Osteocyte (in vitro differentiated cells): ENCODE measurements at regions not wholly inside any gene's neighbourhood (a gene's known extent, or its start where the extent isn't known, plus 50 kb on each side); places are given as distances from the start of the nearest gene placed in this dataset.
"Not testable (repeated sequence)": the region's sequence is repeated elsewhere in the genome, so short reads cannot be mapped to it uniquely, and the experiment has no call there.

Source experiments
- DNase-seq: peaks from one replicate; pipeline ENCODE4 v3.0.0; 2021; ENCODE audit warnings: mixed read lengths; ENCODE audit not compliant: unreplicated experiment; ENCODE audit errors: extremely low spot score
- H3K27ac Mint-ChIP-seq: one replicate; pipeline ENCODE4 v1.8.0; 2021; ENCODE audit warnings: mild to moderate bottlenecking, mixed read lengths; ENCODE audit not compliant: unreplicated experiment
- H3K27me3 Mint-ChIP-seq: one replicate; pipeline ENCODE4 v1.8.0; 2021; ENCODE audit warnings: mixed read lengths; ENCODE audit not compliant: unreplicated experiment
- H3K36me3 Mint-ChIP-seq: one replicate; pipeline ENCODE4 v1.8.0; 2021; ENCODE audit warnings: mixed read lengths; ENCODE audit not compliant: unreplicated experiment
- H3K4me1 Mint-ChIP-seq: one replicate; pipeline ENCODE4 v1.8.0; 2021; ENCODE audit warnings: mixed read lengths; ENCODE audit not compliant: unreplicated experiment
- H3K4me3 Mint-ChIP-seq: one replicate; pipeline ENCODE4 v1.8.0; 2021; ENCODE audit warnings: mild to moderate bottlenecking, moderate library complexity, mixed read lengths; ENCODE audit not compliant: unreplicated experiment
- H3K9me3 Mint-ChIP-seq: one replicate; pipeline ENCODE4 v1.8.0; 2021; ENCODE audit warnings: mixed read lengths; ENCODE audit not compliant: unreplicated experiment
- CTCF ChIP-seq: fragments of 200-600 bp; sonication (generic); IDR thresholded peaks from 2 replicates; pipeline ENCODE4 v1.5.0; 2021; ENCODE audit warnings: antibody characterized with exemption, mild to moderate bottlenecking, moderate library complexity

- H3K36me3 Mint-ChIP-seq, H3K4me1 Mint-ChIP-seq, DNase-seq, H3K4me3 Mint-ChIP-seq, H3K9me3 Mint-ChIP-seq, H3K27ac Mint-ChIP-seq: not testable (repeated sequence)
- H3K27me3 Mint-ChIP-seq: peaks cover 37% of the 10 kb centered on the region
Observed at GRCh38 chr13:52324831-52325230, 81.1 kb downstream of the THSD1 start.

GRCh38 chr13:52319876-52320275 lies 86.1 kb downstream of the THSD1 start:
- no peak overlapping the region for H3K4me3 Mint-ChIP-seq
- no peak for DNase-seq
- H3K27me3 Mint-ChIP-seq: peaks cover 45% of the 10 kb centered on the region
- TF ChIP-seq CTCF: no peak
- H3K9me3 Mint-ChIP-seq: no peaks in the 10 kb centered on the region
- no peaks in the 10 kb centered on the region for H3K36me3 Mint-ChIP-seq
- H3K27ac Mint-ChIP-seq: no peak overlapping the region
- no peaks in the 10 kb centered on the region for H3K4me1 Mint-ChIP-seq

GRCh38 chr13:52309833-52310232 lies 96.1 kb downstream of the THSD1 start:
- peaks cover 13% of the 10 kb centered on the region for H3K9me3 Mint-ChIP-seq
- not testable (repeated sequence) for DNase-seq, H3K27me3 Mint-ChIP-seq, H3K4me1 Mint-ChIP-seq, H3K36me3 Mint-ChIP-seq, H3K4me3 Mint-ChIP-seq, H3K27ac Mint-ChIP-seq

- not testable (repeated sequence) for H3K4me3 Mint-ChIP-seq, H3K27ac Mint-ChIP-seq, DNase-seq, H3K36me3 Mint-ChIP-seq, H3K4me1 Mint-ChIP-seq, H3K27me3 Mint-ChIP-seq
- peaks cover 13% of the 10 kb centered on the region for H3K9me3 Mint-ChIP-seq
Observed at GRCh38 chr13:52306336-52306735, 99.6 kb downstream of the THSD1 start.

- DNase-seq, H3K4me1 Mint-ChIP-seq, H3K27me3 Mint-ChIP-seq, H3K4me3 Mint-ChIP-seq, H3K27ac Mint-ChIP-seq, H3K9me3 Mint-ChIP-seq, H3K36me3 Mint-ChIP-seq: not testable (repeated sequence)
Observed at GRCh38 chr13:52303098-52303497, 102.9 kb downstream of the THSD1 start.

- H3K27me3 Mint-ChIP-seq, H3K4me1 Mint-ChIP-seq, H3K36me3 Mint-ChIP-seq, DNase-seq, H3K27ac Mint-ChIP-seq, H3K4me3 Mint-ChIP-seq, H3K9me3 Mint-ChIP-seq: not testable (repeated sequence)
Observed at GRCh38 chr13:52302688-52303087, 103.3 kb downstream of the THSD1 start.

GRCh38 chr13:52301810-52302400 lies 104.1 kb downstream of the THSD1 start:
- H3K9me3 Mint-ChIP-seq, H3K27me3 Mint-ChIP-seq, H3K4me1 Mint-ChIP-seq: not testable (repeated sequence)

GRCh38 chr13:52298079-52298661 lies 107.8 kb downstream of the THSD1 start:
- H3K4me3 Mint-ChIP-seq, H3K36me3 Mint-ChIP-seq, H3K4me1 Mint-ChIP-seq, H3K27ac Mint-ChIP-seq, DNase-seq, H3K27me3 Mint-ChIP-seq, H3K9me3 Mint-ChIP-seq: not testable (repeated sequence)

More at GRCh38 chr13:52301810-52302400, 104.1 kb downstream of the THSD1 start:
- H3K4me3 Mint-ChIP-seq, H3K27ac Mint-ChIP-seq, DNase-seq, H3K36me3 Mint-ChIP-seq: not testable (repeated sequence)

- not testable (repeated sequence) for H3K4me1 Mint-ChIP-seq, H3K27ac Mint-ChIP-seq, DNase-seq, H3K27me3 Mint-ChIP-seq, H3K4me3 Mint-ChIP-seq, H3K9me3 Mint-ChIP-seq, H3K36me3 Mint-ChIP-seq
Observed at GRCh38 chr13:52288891-52289290, 117.1 kb downstream of the THSD1 start.

GRCh38 chr13:52281387-52281786 lies 122.0 kb upstream of the NEK3 start:
- H3K9me3 Mint-ChIP-seq, DNase-seq, H3K27ac Mint-ChIP-seq, H3K36me3 Mint-ChIP-seq, H3K4me3 Mint-ChIP-seq, H3K4me1 Mint-ChIP-seq: not testable (repeated sequence)
- peaks cover 10% of the 10 kb centered on the region for H3K27me3 Mint-ChIP-seq

- not testable (repeated sequence) for H3K27me3 Mint-ChIP-seq, H3K9me3 Mint-ChIP-seq, H3K4me1 Mint-ChIP-seq, H3K27ac Mint-ChIP-seq, H3K4me3 Mint-ChIP-seq, H3K36me3 Mint-ChIP-seq, DNase-seq
Observed at GRCh38 chr13:52279408-52279807, 120.0 kb upstream of the NEK3 start.

- not testable (repeated sequence) for H3K27ac Mint-ChIP-seq, H3K4me1 Mint-ChIP-seq, DNase-seq, H3K9me3 Mint-ChIP-seq, H3K4me3 Mint-ChIP-seq, H3K27me3 Mint-ChIP-seq, H3K36me3 Mint-ChIP-seq
Observed at GRCh38 chr13:52254299-52254698, 94.9 kb upstream of the NEK3 start.
